AG10803 (cell line): ENCODE measurements at regions not wholly inside any gene's neighbourhood (a gene's known extent, or its start where the extent isn't known, plus 50 kb on each side); places are given as distances from the start of the nearest gene placed in this dataset.

Experiments used
- DNase-seq: peaks from one replicate; pipeline ENCODE4 v3.0.0; 2010; ENCODE audit warnings: low read depth
- H3K4me3 ChIP-seq: 2 replicates; pipeline ENCODE4 v1.5.1; 2011; ENCODE audit warnings: mild to moderate bottlenecking, low read length, control low read depth
- CTCF ChIP-seq: conservative IDR thresholded peaks from 2 replicates; pipeline ENCODE4 v1.5.1; 2011; ENCODE audit warnings: mild to moderate bottlenecking, low read length, control low read depth, inconsistent platforms

- no peak overlapping the region for H3K4me3 ChIP-seq
- DNase-seq, result peak; percentile 54
- no peak for TF ChIP-seq CTCF
Observed at GRCh38 chr1:78348496-78349284, 142.1 kb upstream of the PTGFR start.

DNA sequence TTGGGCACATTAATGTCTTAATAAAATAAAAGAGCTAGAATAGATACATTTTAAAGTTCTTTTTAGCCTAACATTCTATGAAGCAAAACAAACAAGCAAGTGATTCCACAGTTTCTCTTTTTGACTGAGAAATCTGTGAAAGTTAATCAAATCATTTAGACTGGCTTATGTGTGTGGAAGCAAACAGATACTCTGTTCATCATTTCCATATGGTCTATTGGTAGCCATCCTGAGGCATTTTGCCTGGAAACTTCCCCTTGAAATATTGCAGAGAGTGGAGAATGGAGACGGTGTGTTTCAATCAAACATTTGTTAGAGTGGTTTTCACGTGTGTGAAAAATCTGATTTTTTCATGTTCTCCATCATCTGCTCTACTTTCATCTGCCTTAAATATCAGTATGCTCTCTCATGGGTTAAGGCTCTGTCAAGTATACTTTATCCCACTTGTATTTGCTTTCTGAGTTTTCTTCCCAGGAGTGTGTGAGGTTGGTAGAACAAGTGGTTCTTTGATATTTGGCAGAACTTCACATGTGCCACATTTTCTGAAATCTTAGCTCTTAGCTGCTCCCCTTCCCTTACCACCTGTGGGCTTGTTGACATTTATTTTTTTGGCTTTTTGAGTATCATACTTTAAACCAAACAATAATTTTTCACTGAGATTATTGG, 139.1 kb upstream of the PTGFR start:
- H3K4me3 ChIP-seq, result no peak overlapping the region
- TF ChIP-seq CTCF, result no peak
- DNase-seq, result peak; percentile 15

- TF ChIP-seq CTCF, result no peak
- peak; percentile 86 for DNase-seq
- H3K4me3 ChIP-seq, result no peak overlapping the region
Observed at GRCh38 chr1:78355656-78356055, 135.1 kb upstream of the PTGFR start.

DNA sequence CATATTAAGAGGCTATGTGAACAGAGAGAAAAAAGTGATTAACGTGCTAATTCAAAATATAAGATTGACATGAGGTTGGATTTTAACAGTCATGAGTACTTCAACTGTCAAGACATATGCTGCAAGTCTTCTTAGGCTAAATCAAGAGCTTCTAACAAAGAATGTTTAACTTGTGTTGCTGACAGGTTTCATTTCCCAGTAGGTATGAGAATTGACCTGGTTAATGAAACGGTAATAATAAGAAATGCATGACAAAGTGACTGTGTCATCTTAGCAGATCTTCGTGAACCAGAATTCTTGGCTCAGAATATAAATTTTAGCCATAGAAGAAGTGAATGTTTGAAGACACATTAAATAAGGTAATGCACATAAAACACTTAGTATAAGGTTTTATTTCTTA, 132.6 kb upstream of the PTGFR start:
- DNase-seq, result no peak
- no peak for TF ChIP-seq CTCF
- no peak overlapping the region for H3K4me3 ChIP-seq

DNA sequence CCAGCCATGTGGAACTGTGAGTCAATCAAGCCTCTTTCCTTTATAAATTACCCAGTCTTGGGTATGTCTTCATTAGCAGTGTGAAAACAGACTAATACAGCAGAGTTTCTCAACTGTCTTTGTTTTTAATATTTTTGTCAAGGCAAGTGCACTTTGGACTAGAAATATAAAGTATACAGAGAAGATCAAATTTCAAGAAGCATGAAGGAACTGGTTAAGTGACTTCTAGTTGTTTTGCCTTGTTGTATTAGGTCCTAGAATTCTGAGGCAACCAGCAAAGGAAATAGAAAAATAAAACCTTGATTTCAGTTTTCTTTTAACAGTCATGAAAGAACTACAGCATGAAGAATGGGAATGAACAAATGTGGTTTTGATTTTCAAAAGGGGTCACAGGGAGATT, 131.1 kb upstream of the PTGFR start:
- no peak overlapping the region for H3K4me3 ChIP-seq
- no peak for TF ChIP-seq CTCF
- no peak for DNase-seq

- TF ChIP-seq CTCF, result no peak
- peak; percentile 67 for DNase-seq
- H3K4me3 ChIP-seq, result no peak overlapping the region
Observed at GRCh38 chr1:78360584-78360983, 130.2 kb upstream of the PTGFR start.

GRCh38 chr1:78367700-78368099, 123.1 kb upstream of the PTGFR start:
- DNase-seq, result no peak
- TF ChIP-seq CTCF, result no peak
- no peak overlapping the region for H3K4me3 ChIP-seq
